Activated B cell treated with CpG ODN at 0.5 μM for 24 hours (primary cell): ENCODE measurements at regions not wholly inside any gene's neighbourhood (a gene's known extent, or its start where the extent isn't known, plus 50 kb on each side); places are given as distances from the start of the nearest gene placed in this dataset.

Source experiments
- ATAC-seq: fragments of 200-7000 bp; cut with Tn5 transposase; one replicate; pipeline ENCODE4 v1.10.0; 2021; ENCODE audit warnings: low read depth, mild to moderate bottlenecking, moderate library complexity
- CTCF ChIA-PET: fragments of 350-600 bp; sonication (Branson Sonifier 250); formaldehyde crosslinking; loops from one replicate; lab custom pipeline; 2021; ENCODE audit warnings: antibody characterized with exemption; lab: Charles Lee
- POLR2A ChIA-PET: fragments of 350-600 bp; sonication (Branson Sonifier 250); formaldehyde crosslinking; loops from one replicate; lab custom pipeline; 2021; ENCODE audit warnings: antibody characterized with exemption; lab: Charles Lee
- DNase-seq: peaks from one replicate; pipeline ENCODE4 v3.0.0; 2022
- H3K27ac Mint-ChIP-seq: one replicate; pipeline ENCODE4 v1.8.0; 2020; ENCODE audit warnings: mixed read lengths
- H3K27me3 Mint-ChIP-seq: one replicate; pipeline ENCODE4 v1.8.0; 2021; ENCODE audit warnings: mixed read lengths
- H3K36me3 Mint-ChIP-seq: one replicate; pipeline ENCODE4 v1.8.0; 2021; ENCODE audit warnings: low read depth, mixed read lengths
- H3K4me1 Mint-ChIP-seq: one replicate; pipeline ENCODE4 v1.8.0; 2021; ENCODE audit warnings: mixed read lengths
- H3K4me3 Mint-ChIP-seq: one replicate; pipeline ENCODE4 v1.8.0; 2020; ENCODE audit warnings: mild to moderate bottlenecking, mixed read lengths
- H3K9me3 Mint-ChIP-seq: one replicate; pipeline ENCODE4 v1.8.0; 2020; ENCODE audit warnings: mixed read lengths
- intact Hi-C: fragments of 100-400 bp; cut with micrococcal nuclease; formaldehyde crosslinking; loops from one replicate; pipeline ENCODE4 v1.15.1; 2024
- TF ChIP-seq, protein P1 (sequence below): fragments of 200-600 bp; IDR thresholded peaks from one replicate; pipeline ENCODE4 v1.8.0; 2022; ENCODE audit warnings: antibody characterized with exemption, mild to moderate bottlenecking

GRCh38 chr4:19941434-19941833 is 310.3 kb upstream of the SLIT2 start:
- DNase-seq, result no peak
- POLR2A ChIA-PET, result no interaction called here
- Mint-ChIP-seq H3K27ac (no peak overlapping the region), H3K9me3 (peaks cover 3% of the 10 kb centered on the region), H3K4me3 (no peak overlapping the region), H3K27me3 (no peaks in the 10 kb centered on the region), H3K4me1 (no peaks in the 10 kb centered on the region), H3K36me3 (no peaks in the 10 kb centered on the region)
- CTCF ChIA-PET, result no interaction called here
- intact Hi-C loops, result no loop called here
- TF ChIP-seq, protein P1, sequence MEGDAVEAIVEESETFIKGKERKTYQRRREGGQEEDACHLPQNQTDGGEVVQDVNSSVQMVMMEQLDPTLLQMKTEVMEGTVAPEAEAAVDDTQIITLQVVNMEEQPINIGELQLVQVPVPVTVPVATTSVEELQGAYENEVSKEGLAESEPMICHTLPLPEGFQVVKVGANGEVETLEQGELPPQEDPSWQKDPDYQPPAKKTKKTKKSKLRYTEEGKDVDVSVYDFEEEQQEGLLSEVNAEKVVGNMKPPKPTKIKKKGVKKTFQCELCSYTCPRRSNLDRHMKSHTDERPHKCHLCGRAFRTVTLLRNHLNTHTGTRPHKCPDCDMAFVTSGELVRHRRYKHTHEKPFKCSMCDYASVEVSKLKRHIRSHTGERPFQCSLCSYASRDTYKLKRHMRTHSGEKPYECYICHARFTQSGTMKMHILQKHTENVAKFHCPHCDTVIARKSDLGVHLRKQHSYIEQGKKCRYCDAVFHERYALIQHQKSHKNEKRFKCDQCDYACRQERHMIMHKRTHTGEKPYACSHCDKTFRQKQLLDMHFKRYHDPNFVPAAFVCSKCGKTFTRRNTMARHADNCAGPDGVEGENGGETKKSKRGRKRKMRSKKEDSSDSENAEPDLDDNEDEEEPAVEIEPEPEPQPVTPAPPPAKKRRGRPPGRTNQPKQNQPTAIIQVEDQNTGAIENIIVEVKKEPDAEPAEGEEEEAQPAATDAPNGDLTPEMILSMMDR, result no peak
- ATAC-seq, result no peak

DNA sequence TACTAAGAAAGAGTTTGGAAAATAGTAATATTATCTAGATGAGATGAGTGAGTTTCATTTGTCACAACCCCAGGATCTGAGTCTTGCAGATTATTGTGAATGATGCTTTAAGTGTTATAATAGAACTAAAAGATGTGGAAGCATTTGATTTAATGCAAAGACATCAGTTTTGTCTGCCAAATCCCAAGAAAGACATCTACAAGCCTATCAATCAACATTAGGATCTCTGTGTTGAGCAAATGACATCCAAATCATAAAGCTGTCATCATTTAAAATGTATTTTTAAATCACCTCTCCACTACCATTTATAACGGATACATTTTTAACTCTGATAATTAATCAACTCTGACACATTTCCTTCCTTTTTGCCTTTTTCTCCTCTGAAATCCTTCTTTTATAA is 310.8 kb upstream of the SLIT2 start:
- CTCF ChIA-PET, result no interaction called here
- no peak overlapping the region for H3K4me3 Mint-ChIP-seq
- intact Hi-C loops, result no loop called here
- TF ChIP-seq, protein P1, result no peak
- no peaks in the 10 kb centered on the region for H3K27me3 Mint-ChIP-seq
- no peak overlapping the region for H3K27ac Mint-ChIP-seq
- peaks cover 3% of the 10 kb centered on the region for H3K9me3 Mint-ChIP-seq
- ATAC-seq (no peak), DNase-seq (no peak)
- no peaks in the 10 kb centered on the region for H3K36me3 Mint-ChIP-seq
- POLR2A ChIA-PET, result no interaction called here
- H3K4me1 Mint-ChIP-seq, result no peaks in the 10 kb centered on the region

DNA sequence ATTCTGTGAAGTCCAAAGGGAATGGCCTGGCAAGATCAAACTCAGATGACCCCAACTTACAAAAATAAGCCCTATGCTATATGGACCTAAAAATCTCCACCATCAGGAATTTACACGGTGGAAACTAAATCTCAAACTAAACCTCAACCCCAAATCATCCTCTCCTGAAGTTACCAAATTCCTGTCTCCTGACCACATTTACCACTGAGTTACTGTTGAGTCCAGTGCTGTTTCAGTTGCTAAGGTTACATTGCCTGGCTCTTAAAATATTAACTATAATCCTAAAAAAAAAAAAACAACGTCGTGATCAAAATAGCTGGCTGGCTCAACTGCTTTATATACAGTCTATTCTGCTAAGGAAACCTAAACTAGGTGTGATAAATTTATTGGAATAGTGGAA is 315.2 kb upstream of the SLIT2 start:
- intact Hi-C loops, result no loop called here
- Mint-ChIP-seq H3K36me3 (no peaks in the 10 kb centered on the region), H3K4me3 (no peak overlapping the region), H3K27me3 (no peaks in the 10 kb centered on the region), H3K27ac (no peak overlapping the region), H3K4me1 (no peaks in the 10 kb centered on the region), H3K9me3 (peaks cover 3% of the 10 kb centered on the region)
- DNase-seq, result no peak
- CTCF ChIA-PET, result no interaction called here
- POLR2A ChIA-PET, result no interaction called here
- TF ChIP-seq, protein P1, result no peak
- ATAC-seq, result no peak

- no peak overlapping the region for H3K4me3 Mint-ChIP-seq
- ChIA-PET POLR2A (no interaction called here), CTCF (no interaction called here)
- no peaks in the 10 kb centered on the region for H3K4me1 Mint-ChIP-seq
- no peak overlapping the region for H3K27ac Mint-ChIP-seq
- no peaks in the 10 kb centered on the region for H3K36me3 Mint-ChIP-seq
- ATAC-seq, result no peak
- H3K9me3 Mint-ChIP-seq, result no peaks in the 10 kb centered on the region
- H3K27me3 Mint-ChIP-seq, result no peaks in the 10 kb centered on the region
- TF ChIP-seq, protein P1, result no peak
- intact Hi-C loops, result no loop called here
- no peak for DNase-seq
Observed at GRCh38 chr4:19930742-19931141, 321.0 kb upstream of the SLIT2 start.

DNA sequence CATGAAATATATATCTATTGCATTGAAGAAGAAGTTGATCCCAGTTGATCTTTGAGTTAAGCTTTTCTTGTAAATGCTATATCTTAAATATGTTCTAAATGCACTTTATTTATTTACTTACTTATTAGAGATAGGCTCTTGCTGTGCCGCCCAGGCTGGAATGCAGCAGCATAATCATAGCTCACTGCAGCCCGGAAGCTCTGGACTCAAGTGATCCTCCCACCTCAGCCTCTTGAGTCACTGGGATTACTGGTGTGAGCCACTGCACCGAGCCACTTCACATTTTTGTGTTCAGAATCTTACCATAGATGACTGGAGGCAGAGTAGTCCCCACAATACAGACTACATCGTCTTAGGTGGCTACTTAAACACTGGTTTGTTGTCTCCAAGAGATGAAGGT is 324.3 kb upstream of the SLIT2 start:
- TF ChIP-seq, protein P1, result no peak
- intact Hi-C loops, result no loop called here
- Mint-ChIP-seq H3K4me1 (no peaks in the 10 kb centered on the region), H3K27ac (no peak overlapping the region), H3K27me3 (no peaks in the 10 kb centered on the region), H3K36me3 (no peaks in the 10 kb centered on the region), H3K9me3 (peaks cover 4% of the 10 kb centered on the region), H3K4me3 (no peak overlapping the region)
- ATAC-seq (no peak), DNase-seq (no peak)
- POLR2A ChIA-PET, result no interaction called here
- CTCF ChIA-PET, result no interaction called here
